GM20000 (cell line): ENCODE measurements at regions not wholly inside any gene's neighbourhood (a gene's known extent, or its start where the extent isn't known, plus 50 kb on each side); places are given as distances from the start of the nearest gene placed in this dataset.
A peak's percentile ranks its signal among the peaks of the same experiment; 100 is the strongest.
"Not testable (repeated sequence)": the region's sequence is repeated elsewhere in the genome, so short reads cannot be mapped to it uniquely, and the experiment has no call there.

Source experiments
- DNase-seq: peaks from one replicate; pipeline ENCODE4 v3.0.0; 2012; ENCODE audit warnings: low spot score
- CTCF ChIP-seq: IDR thresholded peaks from 2 replicates; pipeline ENCODE4 v1.5.1; 2012; ENCODE audit warnings: mild to moderate bottlenecking, control low read depth; ENCODE audit errors: extremely low read depth, missing control alignments

GRCh38 chr6:126661646-126662045 lies 321.7 kb downstream of the CENPW start:
- DNase-seq, result no peak

GRCh38 chr6:126662966-126663365 lies 323.1 kb downstream of the CENPW start:
- no peak for DNase-seq
- TF ChIP-seq CTCF, result no peak

More at GRCh38 chr6:126661646-126662045, 321.7 kb downstream of the CENPW start:
- TF ChIP-seq CTCF, result no peak

- no peak for DNase-seq
- TF ChIP-seq CTCF, result no peak
Observed at GRCh38 chr6:126664271-126664670, 324.4 kb downstream of the CENPW start.

- DNase-seq, result no peak
- TF ChIP-seq CTCF, result no peak
Observed at GRCh38 chr6:126665551-126665950, 325.6 kb downstream of the CENPW start.

- no peak for DNase-seq
- TF ChIP-seq CTCF, result no peak
Observed at GRCh38 chr6:126667071-126667470, 327.2 kb downstream of the CENPW start.

GRCh38 chr6:126667728-126668127 lies 327.8 kb downstream of the CENPW start:
- TF ChIP-seq CTCF, result no peak
- DNase-seq, result no peak

- TF ChIP-seq CTCF, result no peak
- peak; percentile 29 for DNase-seq
Observed at GRCh38 chr6:126672649-126673048, 332.7 kb downstream of the CENPW start.

GRCh38 chr6:126673749-126674148 lies 333.8 kb downstream of the CENPW start:
- DNase-seq, result not testable (repeated sequence)
